CD4-positive, alpha-beta T cell treated with Interleukin-21 for 1 hour (primary cell): ENCODE measurements at regions not wholly inside any gene's neighbourhood (a gene's known extent, or its start where the extent isn't known, plus 50 kb on each side); places are given as distances from the start of the nearest gene placed in this dataset.

Source experiments
- DNase-seq: peaks from one replicate; pipeline ENCODE4 v3.0.0-alpha.2; 2020

GRCh38 chr2:16862471-16862870, 196.8 kb upstream of the CYRIA start:
- no peak for DNase-seq

GRCh38 chr2:16861530-16861929, 195.9 kb upstream of the CYRIA start:
- DNase-seq: no peak

- no peak for DNase-seq
Measured at GRCh38 chr2:16861111-16861510, 195.5 kb upstream of the CYRIA start.

DNA sequence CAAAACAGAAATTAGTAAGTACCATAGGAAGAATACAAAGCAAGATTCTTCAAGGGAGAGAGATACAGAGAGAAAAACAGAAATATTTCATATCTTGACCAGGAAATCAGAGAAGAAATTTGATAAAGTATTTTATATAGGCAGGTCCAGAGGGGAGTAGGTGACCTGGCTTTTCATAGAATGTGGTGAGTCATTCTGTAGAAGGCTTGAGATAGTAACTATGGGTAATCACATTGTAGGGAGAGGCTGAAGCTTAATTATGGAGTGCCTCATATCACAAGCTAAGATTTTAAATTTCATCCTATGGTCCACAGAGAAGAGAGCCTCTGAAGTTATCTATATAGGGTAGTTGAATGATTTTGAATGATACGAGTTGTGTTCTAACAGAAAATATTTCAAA, 195.0 kb upstream of the CYRIA start:
- DNase-seq: no peak

DNA sequence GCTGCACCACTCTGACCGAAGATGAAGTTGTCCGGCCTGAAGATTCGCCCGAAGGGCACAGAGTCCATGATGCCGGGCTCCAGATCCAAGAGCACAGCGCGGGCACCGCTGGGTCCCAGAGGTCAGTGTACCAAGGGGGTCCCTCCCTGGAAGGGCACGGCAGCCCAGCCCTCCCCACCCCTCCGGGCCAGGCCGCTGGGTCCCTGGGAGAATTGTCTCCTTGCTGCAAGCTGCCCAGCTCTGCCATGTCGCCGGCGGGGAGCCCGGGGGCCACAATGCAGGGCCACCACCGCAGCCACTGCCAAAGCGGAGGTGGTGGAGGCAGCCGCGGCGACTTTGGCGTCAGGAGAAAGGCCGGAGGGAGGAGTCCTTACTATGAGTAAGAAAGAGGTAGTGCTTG, 189.5 kb upstream of the CYRIA start:
- no peak for DNase-seq

DNA sequence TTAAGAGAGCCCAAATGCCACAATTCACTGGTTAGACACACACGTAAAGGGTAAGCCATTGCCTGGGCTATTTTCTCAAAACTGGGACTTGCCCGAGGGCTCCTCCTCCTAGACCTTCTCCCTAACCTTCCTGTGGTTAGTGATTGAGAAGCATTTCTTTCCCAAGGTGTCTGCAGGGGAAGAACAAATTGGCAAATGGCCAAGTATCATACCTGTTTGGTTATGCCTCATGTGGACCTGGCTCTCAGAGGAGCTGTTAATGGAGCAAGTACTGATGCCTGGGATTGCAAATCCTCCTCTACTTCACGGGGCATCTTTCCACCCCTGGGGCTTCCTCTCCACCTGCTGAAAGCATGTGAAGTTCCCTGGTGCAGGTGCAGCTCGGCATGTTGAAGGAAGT, 187.5 kb upstream of the CYRIA start:
- no peak for DNase-seq

DNA sequence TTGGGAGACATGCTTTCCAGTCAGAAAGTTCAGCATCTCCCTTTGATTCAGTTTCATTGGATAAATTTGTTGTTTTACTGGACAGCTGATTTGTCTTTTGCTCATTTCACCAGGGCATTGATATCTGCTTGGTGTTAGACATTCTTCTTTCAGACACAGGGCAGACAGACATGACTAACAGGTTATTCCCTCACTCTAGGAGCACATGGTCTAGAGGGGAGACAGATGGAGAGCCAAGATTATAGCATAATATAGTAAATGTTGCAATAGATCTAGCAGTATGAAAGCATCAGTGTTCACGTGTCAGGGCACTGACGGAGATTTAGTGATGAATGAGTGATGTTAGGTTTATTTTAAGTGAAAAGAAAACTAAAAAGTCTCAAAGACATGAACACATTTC, 187.0 kb upstream of the CYRIA start:
- DNase-seq: no peak

- DNase-seq: no peak
Measured at GRCh38 chr2:16851126-16851525, 185.5 kb upstream of the CYRIA start.

- DNase-seq: no peak
Measured at GRCh38 chr2:16840496-16841172, 175.0 kb upstream of the CYRIA start.

- no peak for DNase-seq
Measured at GRCh38 chr2:16832910-16833309, 167.3 kb upstream of the CYRIA start.

GRCh38 chr2:16828828-16829160, 163.2 kb upstream of the CYRIA start:
- DNase-seq: no peak

DNA sequence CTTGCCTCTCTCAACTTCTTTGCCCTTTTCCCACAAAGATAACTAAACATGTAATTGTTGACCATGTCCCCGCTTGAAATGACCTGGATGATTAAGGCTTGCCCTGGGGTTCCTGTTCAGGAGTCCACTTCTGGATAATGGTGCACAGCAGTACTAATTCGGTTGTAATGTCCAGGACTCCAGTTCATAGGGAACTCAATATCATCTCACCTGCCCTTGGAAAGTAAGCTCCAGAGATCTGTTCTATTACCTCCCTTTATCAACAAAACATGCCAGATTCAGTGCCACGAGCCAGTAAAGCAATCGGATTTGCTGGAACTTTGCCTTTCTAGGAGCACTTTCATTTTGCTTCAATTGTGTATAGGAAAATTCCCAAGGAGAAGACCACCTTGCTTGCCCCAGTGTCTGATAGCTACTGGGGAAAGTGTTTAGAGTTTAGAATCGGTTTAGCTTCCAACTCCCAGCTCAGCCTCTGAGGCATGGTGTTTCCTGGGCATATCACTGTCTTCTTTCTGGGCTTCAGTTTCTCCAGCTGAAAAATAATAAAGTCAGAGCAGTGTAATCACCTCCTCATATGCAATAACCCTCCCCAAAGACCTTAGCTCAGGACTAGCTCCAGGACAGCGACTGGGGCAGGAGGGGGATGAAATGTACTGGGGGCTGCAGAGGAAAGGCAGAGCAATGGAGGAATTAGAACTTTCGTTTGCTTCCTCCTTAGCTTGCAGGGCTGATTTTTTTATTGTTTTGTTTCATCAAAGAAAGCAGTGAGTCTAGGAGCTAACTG, 162.6 kb upstream of the CYRIA start:
- no peak for DNase-seq

GRCh38 chr2:16824472-16824871, 158.8 kb upstream of the CYRIA start:
- no peak for DNase-seq

GRCh38 chr2:16821692-16822091, 156.1 kb upstream of the CYRIA start:
- no peak for DNase-seq

GRCh38 chr2:16818203-16818556, 152.5 kb upstream of the CYRIA start:
- DNase-seq: no peak

DNA sequence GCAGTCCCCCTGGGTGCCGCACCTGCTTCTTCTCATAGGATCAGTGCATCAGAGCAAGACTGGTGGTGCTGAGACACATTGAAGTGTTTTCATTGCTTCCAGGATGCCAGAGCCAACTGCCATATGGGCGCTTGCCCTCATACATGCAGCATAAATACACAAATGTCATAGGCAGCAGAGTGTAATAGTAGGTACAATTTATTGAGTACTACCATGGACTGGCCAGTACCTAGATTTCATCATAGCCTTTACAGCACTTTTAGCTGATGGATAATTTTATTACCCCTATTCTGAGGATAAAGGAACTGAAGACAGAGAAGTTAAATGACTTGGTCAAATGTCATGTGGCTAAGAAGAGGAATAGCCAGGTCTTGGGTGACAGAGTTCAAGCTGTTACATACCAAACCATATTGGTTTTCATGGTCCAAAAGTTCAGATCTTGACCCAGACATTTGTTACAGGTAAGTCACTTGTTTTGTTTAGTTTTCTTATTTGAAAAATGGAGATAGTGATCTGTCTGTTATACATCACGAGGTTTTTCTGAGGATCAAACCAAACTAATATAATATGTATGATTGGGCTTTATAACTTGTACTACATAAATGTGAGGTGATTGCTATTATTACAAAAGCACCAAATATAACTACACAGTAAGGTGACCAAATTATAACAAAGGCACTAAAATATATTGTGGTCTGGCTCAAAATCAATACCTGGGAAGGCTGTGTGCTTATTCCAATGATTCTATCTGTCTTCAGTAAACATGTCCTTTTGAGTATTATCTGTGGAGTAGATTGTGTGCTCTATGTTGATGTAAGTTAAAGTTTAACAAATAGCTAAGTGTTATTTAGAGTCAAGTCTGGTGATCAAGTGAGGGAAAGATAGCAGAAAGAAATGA, 151.9 kb upstream of the CYRIA start:
- DNase-seq: no peak

DNA sequence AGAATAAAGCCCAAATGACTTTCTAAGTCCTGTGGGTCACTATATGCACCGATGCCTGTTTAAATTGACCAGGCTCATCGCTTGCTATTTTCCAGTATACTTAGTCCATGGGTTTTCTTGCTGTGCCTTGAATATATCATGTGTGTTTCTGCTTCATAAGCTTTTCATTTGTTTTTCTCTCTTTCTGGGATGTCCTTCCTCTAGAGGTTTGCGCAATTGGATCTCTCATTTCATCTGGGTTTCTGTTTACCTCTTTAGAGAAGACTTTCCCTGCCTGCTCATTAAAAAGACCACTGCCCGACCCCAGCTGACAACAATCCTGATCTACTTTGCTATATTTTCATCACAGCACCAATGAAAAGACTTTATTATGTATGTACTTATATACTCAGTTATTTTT, 150.9 kb upstream of the CYRIA start:
- DNase-seq: no peak

GRCh38 chr2:16816016-16816415, 150.4 kb upstream of the CYRIA start:
- DNase-seq: no peak

GRCh38 chr2:16813593-16813992, 148.0 kb upstream of the CYRIA start:
- DNase-seq: no peak

GRCh38 chr2:16798472-16798871, 132.8 kb upstream of the CYRIA start:
- no peak for DNase-seq

DNA sequence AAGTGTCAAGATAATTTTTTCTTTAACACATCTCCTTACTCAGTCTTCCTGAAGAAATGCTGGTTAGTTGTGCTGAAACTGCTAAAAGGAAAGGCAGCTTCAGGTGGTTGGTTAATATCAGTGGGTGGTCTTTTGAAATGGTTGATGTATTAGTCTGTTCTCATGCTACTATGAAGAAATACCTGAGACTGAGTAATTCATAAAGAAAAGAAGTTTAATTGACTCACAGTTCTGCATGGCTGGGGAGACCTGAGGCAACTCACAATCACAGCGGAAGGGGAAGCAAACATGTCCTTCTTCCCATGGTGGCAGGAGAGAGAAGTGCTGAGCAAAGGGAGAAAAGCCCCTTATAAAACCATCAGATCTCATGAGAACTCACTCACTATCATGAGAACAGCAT, 125.9 kb upstream of the CYRIA start:
- DNase-seq: no peak

GRCh38 chr2:16785149-16785548, 119.5 kb upstream of the CYRIA start:
- DNase-seq: no peak

DNA sequence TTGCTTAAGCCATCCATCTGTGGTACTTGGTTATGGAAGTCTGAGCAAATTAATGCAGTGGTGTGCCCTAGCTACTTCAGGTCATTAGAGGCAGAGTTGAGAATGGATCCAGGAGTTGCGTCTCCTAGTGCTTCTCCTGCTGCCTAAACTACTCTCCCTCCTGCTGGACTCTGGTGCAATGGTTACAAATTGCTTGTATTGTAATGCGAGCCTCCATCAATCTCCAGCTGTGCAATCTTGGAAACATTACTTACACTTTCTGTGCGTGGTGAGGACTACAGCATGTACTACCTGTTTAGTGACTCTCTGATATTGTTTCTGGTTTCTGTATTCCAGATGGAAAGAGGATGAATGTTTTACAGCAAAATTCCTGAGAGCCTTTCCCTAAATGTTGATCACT, 119.0 kb upstream of the CYRIA start:
- no peak for DNase-seq
